HepG2 (cell line): ENCODE measurements at regions not wholly inside any gene's neighbourhood (a gene's known extent, or its start where the extent isn't known, plus 50 kb on each side); places are given as distances from the start of the nearest gene placed in this dataset.

ENCODE experiments used
- ATAC-seq: fragments of 200-7000 bp; cut with Tn5 transposase; 3 replicates; pipeline ENCODE4 v1.9.1; 2020; ENCODE audit warnings: mild to moderate bottlenecking, moderate library complexity
- BruUV-seq: library from RNA; stranded (reverse); fragments of 400-500 nt; replicated peaks from 2 replicates; lab custom pipeline; 2021; lab: Mats Ljungman, UMichigan
- CTCF ChIA-PET: fragments of 300-600 bp; formaldehyde crosslinking; extraction: SDS; loops from one replicate; lab custom pipeline; 2021; ENCODE audit warnings: low total read pairs, inconsistent platforms, low intra/inter-chr PET ratio; lab: Yijun Ruan, JAX
- POLR2A ChIA-PET: fragments of 350-600 bp; sonication (Branson Sonifier 250); formaldehyde crosslinking; loops from one replicate; lab custom pipeline; 2020; ENCODE audit warnings: antibody characterized with exemption, inconsistent platforms; lab: Yijun Ruan, JAX
- DNase-seq: peaks from one replicate; pipeline ENCODE4 v3.0.0-alpha.2; 2015; ENCODE audit warnings: low spot score
- FAIRE-seq: peaks from 3 replicates; lab custom pipeline; 2011; peaks lifted over from hg19 to GRCh38; lab: Jason Lieb, UNC
- H2AFZ ChIP-seq: one replicate; pipeline ENCODE4 v1.6.1; 2011; ENCODE audit warnings: low read length, inconsistent platforms
- H3K27ac ChIP-seq: fragments of 300-600 bp; 3 replicates; pipeline ENCODE4 v1.8.0; 2011; ENCODE audit warnings: mixed run types, mild to moderate bottlenecking, mixed read lengths, low read length, inconsistent platforms; ENCODE audit not compliant: insufficient read depth; ENCODE audit errors: extremely low read length
- H3K27me3 ChIP-seq, 2 experiments: fragments of 200-600 bp in 1 of 2; 2 replicates in 1 of 2; 3 replicates in 1 of 2; pipeline versions ENCODE4 v1.6.0 to v1.8.0; 2011; ENCODE audit warnings: low read length in 2 of 2, mild to moderate bottlenecking in 2 of 2, moderate library complexity in 2 of 2, inconsistent platforms in 1 of 2; ENCODE audit not compliant: insufficient read depth in 2 of 2, control insufficient read depth in 1 of 2
- H3K36me3 ChIP-seq, 2 experiments: fragments of 200-600 bp in 1 of 2; replicated peaks in 1 of 2; 2 replicates in 1 of 2; 3 replicates in 1 of 2; pipeline versions ENCODE4 v1.5.1 to v1.8.0; 2011; ENCODE audit warnings: low read length in 2 of 2, inconsistent platforms in 1 of 2; ENCODE audit not compliant: insufficient read depth in 2 of 2, control insufficient read depth in 1 of 2
- H3K4me1 ChIP-seq: 2 replicates; pipeline ENCODE4 v1.5.1; 2012; ENCODE audit warnings: low read length, inconsistent platforms; ENCODE audit not compliant: insufficient read depth
- H3K4me2 ChIP-seq: 2 replicates; pipeline ENCODE4 v1.6.0; 2011; ENCODE audit warnings: low read depth, low read length, inconsistent platforms
- H3K4me3 ChIP-seq, 3 experiments: fragments of 200-600 bp in 1 of 3; sonication (generic), shearing (Covaris generic) in 1 of 3; replicated peaks in 1 of 3; 2 replicates each; pipeline ENCODE4 v1.5.1; 2011 to 2016; ENCODE audit warnings: low read length in 3 of 3, inconsistent platforms in 2 of 3, low read depth in 2 of 3, mild to moderate bottlenecking in 2 of 3, control low read depth in 1 of 3, mixed read lengths in 1 of 3; ENCODE audit not compliant: insufficient read depth in 1 of 3
- H3K79me2 ChIP-seq: one replicate; pipeline ENCODE4 v1.6.1; 2011; ENCODE audit warnings: low read length, inconsistent platforms; ENCODE audit not compliant: insufficient read depth
- H3K9ac ChIP-seq: 2 replicates; pipeline ENCODE4 v1.6.0; 2011; ENCODE audit warnings: mild to moderate bottlenecking, low read depth, low read length, inconsistent platforms; ENCODE audit not compliant: insufficient read depth
- H3K9me3 ChIP-seq: 2 replicates; pipeline ENCODE4 v1.5.1; 2012; ENCODE audit warnings: mild to moderate bottlenecking, low read length
- H4K20me1 ChIP-seq: 2 replicates; pipeline ENCODE4 v1.6.0; 2011; ENCODE audit warnings: inconsistent platforms, mild to moderate bottlenecking, low read length, moderate library complexity; ENCODE audit not compliant: insufficient read depth
- CERS6 ChIP-seq: sonication (generic); formaldehyde crosslinking; IDR thresholded peaks from 2 replicates; pipeline ENCODE4 v1.5.0; 2020; ENCODE audit warnings: missing genetic modification reagents
- KDM2A ChIP-seq: sonication (generic); formaldehyde crosslinking; IDR thresholded peaks from 2 replicates; pipeline ENCODE4 v1.4.0; 2020; ENCODE audit warnings: low read depth, missing genetic modification reagents, borderline replicate concordance
- NFKB2 ChIP-seq: sonication (generic); formaldehyde crosslinking; IDR thresholded peaks from 2 replicates; pipeline ENCODE4 v1.4.0; 2020; ENCODE audit warnings: missing genetic modification reagents, borderline replicate concordance
- ZFP91 ChIP-seq: sonication (generic); formaldehyde crosslinking; IDR thresholded peaks from 2 replicates; pipeline ENCODE4 v1.9.0; 2022; ENCODE audit warnings: missing genetic modification reagents, mild to moderate bottlenecking, borderline replicate concordance
- ZNF354B ChIP-seq: sonication (generic); formaldehyde crosslinking; IDR thresholded peaks from 2 replicates; pipeline ENCODE4 v1.8.0; 2022; ENCODE audit warnings: mild to moderate bottlenecking, missing genetic modification reagents
- ZNF510 ChIP-seq: sonication (generic); formaldehyde crosslinking; IDR thresholded peaks from 2 replicates; pipeline ENCODE4 v1.4.0; 2020; ENCODE audit warnings: low read depth, mild to moderate bottlenecking, missing genetic modification reagents
- whole genome bisulfite sequencing: methylation state at CpG from one replicate; pipeline ENCODE4 v1.1.6; 2017; ENCODE audit warnings: low lambda C conversion rate; 5-methylcytosine and 5-hydroxymethylcytosine counted together
- in situ Hi-C: cut with HindIII; loops from 2 replicates; pipeline ENCODE4 v1.10.0; 2017; ENCODE audit warnings: low pct_unique_long_range_greater_than_20kb; ENCODE audit not compliant: extremely low pct_ligation_motif_present
- intact Hi-C: fragments of 100-400 bp; cut with micrococcal nuclease; formaldehyde crosslinking; loops from one replicate; pipeline ENCODE4 v1.10.0; 2022; ENCODE audit not compliant: unreplicated experiment

- in situ Hi-C loops, result no loop called here
- intact Hi-C loops, result no loop called here
Measured at GRCh38 chr2:2702385-2702784, 371.3 kb upstream of the MYT1L start.

More at GRCh38 chr2:2702385-2702784, 371.3 kb upstream of the MYT1L start:
- Histone ChIP-seq H3K79me2 (no peaks in the 10 kb centered on the region), H3K4me2 (no peak overlapping the region), H3K4me1 (no peaks in the 10 kb centered on the region), H3K27ac (no peak overlapping the region), H3K4me3 (no peak overlapping the region), H4K20me1 (no peaks in the 10 kb centered on the region), H3K36me3 (no peaks in the 10 kb centered on the region), H3K9me3 (no peaks in the 10 kb centered on the region), H3K9ac (no peak overlapping the region), H2AFZ (no peak overlapping the region), H3K27me3 (peaks cover 13 to 70% of the 10 kb centered on the region in 2 experiments; a peak in 4 of 5 replicates)
- ChIA-PET POLR2A (no interaction called here), CTCF (no interaction called here)
- ATAC-seq (no peak), FAIRE-seq (no peak), DNase-seq (no peak)
- no TSS peak for BruUV-seq
- TF ChIP-seq ZNF510 (CRISPR knock-in tag) (no peak), CERS6 (CRISPR knock-in tag) (no peak), KDM2A (no peak), ZNF354B (CRISPR knock-in tag) (no peak), NFKB2 (CRISPR knock-in tag) (no peak), ZFP91 (no peak)
- whole genome bisulfite sequencing, result 3% methylated on average over 5 of the region's 9 CpGs
